Urothelium cell line (cell line): ENCODE measurements at regions not wholly inside any gene's neighbourhood (a gene's known extent, or its start where the extent isn't known, plus 50 kb on each side); places are given as distances from the start of the nearest gene placed in this dataset.

Experiments used
- DNase-seq: peaks from one replicate; pipeline ENCODE4 v3.0.0; 2011; ENCODE audit warnings: low spot score, mixed read lengths
- FAIRE-seq: peaks from 2 replicates; lab custom pipeline; 2011; peaks lifted over from hg19 to GRCh38; lab: Jason Lieb, UNC

DNA sequence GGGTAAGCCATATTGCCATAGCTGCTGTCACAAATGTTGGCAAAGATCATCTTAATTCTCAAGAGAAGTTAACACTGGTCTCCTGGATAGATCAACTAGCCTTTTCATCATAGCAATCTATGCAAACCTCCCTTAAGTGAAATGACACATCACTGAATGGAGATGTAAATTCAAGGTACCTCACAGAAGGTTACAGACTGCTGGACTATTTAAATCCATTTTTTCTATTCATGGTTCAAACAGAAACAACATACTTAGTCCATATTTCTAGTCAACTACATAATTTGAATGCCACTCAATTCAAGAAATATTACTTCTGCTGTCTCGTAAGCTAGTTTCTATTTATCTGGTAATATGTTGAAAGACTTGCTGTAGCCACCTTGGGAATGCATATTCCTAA lies 748.3 kb downstream of the C12orf50 start:
- DNase-seq (no peak), FAIRE-seq (no peak)

DNA sequence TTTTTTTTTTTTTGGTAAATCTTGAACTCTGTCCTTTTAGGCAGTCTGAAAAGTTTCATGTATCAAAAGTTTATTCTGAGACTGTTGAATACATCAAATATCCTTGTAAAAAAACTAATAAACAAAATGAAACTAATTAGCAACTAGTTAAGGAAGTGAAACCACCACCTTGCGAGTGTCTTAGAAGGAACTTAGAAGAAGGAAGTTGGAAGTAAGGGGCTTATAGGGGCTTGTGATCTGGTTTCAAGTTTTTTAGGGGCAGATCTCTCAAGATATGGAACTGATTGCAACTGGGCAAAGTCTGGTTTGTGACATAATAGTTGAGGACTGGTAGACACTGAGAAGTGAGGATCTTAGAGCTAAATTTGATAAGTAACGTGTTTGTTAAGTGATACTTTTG lies 748.8 kb downstream of the C12orf50 start:
- DNase-seq (no peak), FAIRE-seq (no peak)

DNA sequence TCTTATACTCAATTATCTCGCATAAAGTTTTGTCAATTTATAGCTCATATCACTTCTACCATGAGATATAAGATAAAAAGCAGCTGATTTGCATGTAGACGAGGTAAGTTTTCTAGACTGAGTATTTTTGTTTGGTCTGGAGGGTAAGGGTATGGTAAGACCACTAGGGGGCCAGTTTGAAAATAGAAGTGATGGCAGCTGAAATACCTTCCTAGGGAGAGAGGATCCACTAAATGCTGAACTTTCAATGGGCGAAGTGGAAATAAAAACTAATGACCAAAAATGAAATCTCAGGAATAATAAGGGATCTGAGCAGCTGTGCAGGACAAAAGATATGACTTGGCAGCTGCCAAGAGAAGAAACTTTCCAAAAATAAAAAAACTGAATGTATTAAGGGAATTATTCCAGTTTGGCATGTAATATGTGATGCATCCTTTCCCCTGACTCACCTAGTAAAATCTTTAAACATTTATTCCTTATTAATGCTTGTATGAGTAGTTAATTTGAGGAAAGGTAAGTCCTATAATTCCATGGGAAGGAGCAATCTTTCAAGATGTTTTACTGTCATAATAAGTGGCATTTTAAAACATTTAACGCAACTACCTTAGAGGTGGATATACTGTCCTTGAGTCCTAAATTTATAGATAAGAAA lies 754.5 kb downstream of the C12orf50 start:
- DNase-seq (peak; percentile 9), FAIRE-seq (no peak)

DNA sequence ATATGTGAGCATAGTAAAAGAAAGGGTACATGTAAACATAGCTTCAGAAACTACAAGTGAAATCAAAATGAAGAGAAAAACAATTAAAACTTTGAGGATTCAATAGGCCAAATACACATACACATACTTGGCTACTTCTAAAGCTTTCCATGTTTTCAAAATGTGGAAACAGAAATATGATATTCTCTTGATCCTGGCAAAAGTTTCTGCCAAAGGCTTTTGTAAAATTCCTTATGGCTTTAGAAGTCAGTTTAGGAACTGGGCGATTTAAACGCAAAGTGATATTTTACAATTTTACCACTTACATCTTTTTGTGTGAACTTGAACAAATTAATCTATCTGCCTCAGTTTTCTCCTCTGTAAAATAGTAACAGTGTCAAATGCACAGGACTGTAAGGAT lies 756.4 kb downstream of the C12orf50 start:
- DNase-seq, result no peak
- no peak for FAIRE-seq

DNA sequence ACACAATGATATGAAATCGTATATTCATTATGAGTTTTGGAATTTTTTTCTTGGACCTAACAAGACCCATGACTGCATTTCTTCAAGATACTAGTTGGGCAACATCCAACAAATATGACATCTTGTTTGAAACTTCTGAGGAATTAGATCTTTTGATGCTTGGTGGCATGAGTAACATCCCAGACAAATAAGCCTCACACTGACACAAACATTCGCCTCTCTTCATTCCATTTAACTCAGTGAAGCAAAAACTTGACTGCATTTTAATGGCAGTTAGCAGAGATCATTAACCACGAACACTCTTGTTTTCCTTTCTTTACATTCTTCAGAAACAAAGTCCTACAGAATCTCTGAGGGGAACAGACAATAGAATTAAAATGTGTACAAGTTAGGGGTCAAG lies 758.3 kb downstream of the C12orf50 start:
- FAIRE-seq (no peak), DNase-seq (no peak)

DNA sequence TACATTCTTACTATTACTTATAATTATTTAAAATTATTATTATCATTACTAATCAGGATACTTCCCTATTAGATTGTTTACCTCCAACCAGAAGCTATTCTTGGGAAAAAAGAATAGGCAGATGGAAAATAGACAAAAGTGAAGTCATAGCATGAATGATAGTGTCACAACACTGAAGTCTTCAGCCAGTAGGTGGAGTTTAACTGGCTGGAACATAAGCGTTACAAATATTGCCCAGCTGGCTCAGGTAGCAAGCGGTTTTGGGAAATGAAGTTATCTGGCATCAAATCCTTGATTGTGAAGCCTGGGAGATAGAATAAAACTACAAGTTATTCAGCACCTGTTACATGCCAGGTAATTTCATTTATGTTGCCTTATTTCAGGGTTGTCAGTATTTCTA lies 762.9 kb downstream of the C12orf50 start:
- no peak for FAIRE-seq

DNA sequence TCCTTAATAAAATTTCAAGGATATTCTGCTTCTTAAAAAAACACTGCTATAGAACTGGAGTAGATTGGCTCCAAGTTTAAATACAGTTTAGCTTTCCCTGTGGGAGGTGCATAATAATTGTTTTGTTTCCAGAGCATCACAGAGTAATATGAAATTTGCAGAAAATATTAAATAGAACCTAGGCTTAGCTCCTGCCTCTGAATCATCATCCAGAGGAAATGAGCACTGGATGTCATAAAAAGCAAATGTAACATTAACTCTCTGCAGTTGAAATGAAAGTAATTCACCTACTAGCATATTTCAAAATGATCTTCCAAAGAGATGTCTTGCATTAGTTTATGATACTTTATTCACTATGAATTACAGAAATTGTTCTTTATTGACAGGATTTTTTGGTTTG lies 769.8 kb downstream of the C12orf50 start:
- FAIRE-seq (no peak), DNase-seq (no peak)

More for the DNA sequence above, 762.9 kb downstream of the C12orf50 start:
- DNase-seq, result peak; percentile 2

DNA sequence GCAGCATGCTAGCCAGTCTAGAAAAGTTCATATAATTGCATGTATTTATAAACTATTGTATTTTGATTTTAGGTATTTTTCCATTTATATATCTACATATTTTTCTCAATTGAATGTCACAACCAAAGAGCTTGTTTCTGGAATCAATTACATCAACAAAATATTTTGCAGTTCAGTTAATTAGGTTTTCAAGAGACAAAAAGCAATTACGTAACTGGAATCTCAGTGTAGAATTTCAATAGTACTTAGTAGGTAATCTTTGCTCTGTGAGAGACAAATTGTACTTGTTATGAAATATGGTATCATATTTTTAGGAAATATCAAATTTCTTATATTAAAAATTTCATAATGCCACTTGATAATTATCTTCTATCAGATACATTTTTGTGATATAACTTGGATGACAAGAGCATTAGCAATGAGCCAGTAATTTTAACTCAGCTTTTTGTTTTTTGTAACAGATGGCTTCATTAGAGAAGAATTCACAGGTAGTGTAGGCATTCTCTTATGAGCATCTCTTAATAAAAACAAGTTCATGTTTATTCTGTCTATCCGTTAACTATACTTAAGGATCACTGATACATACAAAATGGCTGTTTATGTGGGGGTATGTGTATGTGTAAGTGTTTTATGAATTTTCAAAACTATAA lies 774.7 kb downstream of the C12orf50 start:
- no peak for FAIRE-seq

DNA sequence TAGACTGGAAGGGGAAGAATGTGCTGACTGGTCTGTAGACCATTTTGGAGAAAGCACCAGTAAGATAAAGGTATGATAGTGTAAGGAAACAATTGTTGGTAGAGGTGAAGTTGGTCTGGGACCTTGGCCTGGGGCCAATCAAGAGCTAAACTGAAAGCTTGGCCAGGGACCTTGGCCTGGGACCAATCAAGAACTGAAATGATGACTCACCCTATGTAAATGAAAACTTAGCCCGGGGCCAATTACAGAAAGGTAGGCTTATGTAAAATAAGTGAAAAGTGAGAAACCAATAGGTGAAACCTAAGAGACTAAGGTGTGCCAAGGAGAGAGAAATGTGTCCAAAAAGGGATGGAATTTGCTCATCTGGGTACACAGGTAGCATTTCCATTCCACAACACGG lies 776.0 kb downstream of the C12orf50 start:
- DNase-seq (no peak), FAIRE-seq (no peak)

More for the DNA sequence above, 774.7 kb downstream of the C12orf50 start:
- no peak for DNase-seq

DNA sequence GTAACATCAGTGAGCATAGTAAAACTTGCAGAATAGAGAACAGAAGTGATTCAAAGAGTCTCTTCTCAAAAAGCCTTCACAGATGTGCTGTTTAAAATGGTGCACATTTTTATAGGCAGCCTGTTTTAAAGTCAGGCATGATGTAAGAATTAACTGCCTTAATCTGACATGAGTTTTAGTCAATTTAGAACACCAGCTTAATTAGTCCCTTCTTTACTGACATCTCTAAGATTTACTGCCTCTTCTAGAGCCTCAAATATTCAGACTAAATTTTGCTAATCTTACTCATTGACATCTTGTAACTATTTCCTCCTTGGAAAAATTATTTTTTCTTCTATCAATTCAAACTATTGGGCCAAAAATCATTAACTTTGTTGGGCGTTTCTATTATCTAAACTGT lies 782.5 kb downstream of the C12orf50 start:
- FAIRE-seq, result no peak

DNA sequence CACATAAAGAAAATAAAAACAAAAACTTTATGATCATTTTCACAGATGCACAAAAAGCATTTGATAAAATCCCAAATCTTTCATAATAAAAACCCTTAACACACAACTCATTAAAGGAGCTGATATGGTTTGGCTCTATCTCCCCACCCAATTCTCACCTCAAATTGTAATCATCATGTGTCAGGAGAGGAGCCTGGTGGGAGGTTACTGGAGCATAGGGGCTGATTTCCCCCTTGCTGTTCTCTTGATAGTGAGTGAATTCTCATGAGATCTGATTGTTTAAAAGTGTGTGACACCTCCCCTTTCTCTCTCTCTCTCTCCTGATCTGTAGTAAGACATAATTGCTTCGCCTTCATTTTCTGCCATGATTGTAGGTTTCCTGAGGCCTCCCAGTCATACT lies 790.7 kb downstream of the C12orf50 start:
- FAIRE-seq, result no peak

More for the DNA sequence above, 782.5 kb downstream of the C12orf50 start:
- DNase-seq, result no peak

DNA sequence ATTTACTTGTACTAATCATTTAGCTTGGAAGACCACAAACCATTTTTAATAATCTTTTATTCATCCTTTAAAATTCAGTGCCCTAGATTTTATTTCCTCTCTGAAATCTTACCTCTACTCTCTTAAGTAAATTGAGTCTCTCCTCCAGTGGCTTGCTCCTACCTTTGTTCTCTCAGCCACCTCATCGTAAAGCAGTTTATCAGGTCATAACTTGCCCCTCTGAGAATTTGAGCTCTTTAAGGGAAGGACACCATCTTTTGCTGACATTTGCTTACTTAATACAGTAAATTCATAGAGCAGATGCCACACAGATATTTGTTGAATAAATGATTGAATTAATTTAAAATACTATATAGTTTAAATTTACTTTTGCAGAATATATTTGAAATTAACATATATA lies 794.3 kb downstream of the C12orf50 start:
- DNase-seq, result no peak
- FAIRE-seq, result no peak

More for the DNA sequence above, 790.7 kb downstream of the C12orf50 start:
- DNase-seq, result no peak

DNA sequence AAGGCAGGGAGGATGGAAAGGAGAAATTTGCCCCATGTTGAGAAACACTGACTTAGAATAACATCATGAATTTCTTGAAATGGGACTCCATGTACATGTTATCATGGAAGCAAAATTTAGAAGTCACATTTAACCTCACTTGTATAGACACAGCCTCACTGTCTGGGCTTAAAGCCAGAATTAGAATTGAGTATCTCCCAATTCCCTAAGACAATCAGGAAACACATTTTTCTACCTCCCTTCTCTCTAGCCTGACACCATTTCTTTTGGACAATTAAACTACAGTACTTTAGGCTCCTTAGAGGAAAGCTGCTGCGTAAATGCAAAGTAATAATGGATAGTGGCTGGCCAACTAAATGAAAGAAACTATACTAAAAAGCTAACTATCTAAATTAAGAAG lies 795.5 kb downstream of the C12orf50 start:
- FAIRE-seq (no peak), DNase-seq (no peak)

DNA sequence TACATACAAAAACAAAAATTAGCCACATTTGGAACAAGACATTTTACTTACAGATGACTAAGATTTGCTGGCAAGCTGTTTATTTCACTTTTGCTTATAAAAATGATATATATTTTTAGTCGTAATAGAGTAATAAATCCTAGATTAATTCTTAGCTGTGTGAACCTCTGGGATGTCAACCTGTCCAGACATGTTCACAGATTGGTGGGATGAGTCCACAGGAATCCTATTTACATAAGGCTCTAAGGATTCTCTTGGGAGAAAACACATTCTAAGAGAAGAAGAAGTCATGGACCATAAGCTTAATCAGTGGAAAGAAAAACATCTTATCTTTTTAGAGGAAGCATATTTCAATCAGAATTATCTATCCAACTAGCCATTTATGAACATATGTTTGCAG lies 797.4 kb downstream of the C12orf50 start:
- no peak for DNase-seq
- FAIRE-seq, result no peak

DNA sequence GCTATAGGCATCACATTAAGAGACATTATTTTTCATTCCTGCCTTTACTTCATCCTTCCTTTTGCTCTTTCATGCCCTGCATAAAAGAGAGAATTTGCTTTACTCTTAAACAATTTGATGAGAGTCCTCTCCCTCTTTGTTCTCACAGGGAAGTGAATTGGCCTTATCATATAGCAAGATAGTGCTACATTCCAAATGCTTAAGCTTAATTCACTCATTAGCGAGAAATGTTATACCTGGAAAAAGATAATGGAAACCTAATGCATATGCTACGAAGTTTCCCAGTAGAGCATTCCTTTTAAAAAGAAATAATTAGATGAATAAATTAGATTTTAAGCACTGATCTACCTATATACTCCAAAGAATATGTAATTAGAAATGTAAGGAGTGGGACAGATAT lies 798.8 kb downstream of the C12orf50 start:
- no peak for DNase-seq
- no peak for FAIRE-seq

DNA sequence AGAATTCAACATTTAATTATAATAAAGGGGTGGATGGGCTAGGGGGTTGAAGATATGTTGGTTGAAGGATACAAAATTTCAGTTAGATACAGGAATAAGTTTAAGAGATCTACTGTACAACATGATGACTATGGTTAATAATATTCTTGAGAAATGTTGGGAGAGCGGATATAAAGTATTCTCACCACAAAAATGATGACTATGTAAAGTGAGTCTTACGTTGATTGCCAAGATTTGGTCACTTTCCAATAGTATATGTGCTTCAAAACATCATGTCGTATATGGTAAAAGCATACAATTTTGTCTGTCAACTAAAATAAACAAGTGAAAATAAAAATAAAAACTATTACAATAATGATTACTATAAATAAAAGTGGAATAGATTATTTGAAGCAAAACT lies 802.0 kb downstream of the C12orf50 start:
- no peak for FAIRE-seq
- DNase-seq, result no peak

DNA sequence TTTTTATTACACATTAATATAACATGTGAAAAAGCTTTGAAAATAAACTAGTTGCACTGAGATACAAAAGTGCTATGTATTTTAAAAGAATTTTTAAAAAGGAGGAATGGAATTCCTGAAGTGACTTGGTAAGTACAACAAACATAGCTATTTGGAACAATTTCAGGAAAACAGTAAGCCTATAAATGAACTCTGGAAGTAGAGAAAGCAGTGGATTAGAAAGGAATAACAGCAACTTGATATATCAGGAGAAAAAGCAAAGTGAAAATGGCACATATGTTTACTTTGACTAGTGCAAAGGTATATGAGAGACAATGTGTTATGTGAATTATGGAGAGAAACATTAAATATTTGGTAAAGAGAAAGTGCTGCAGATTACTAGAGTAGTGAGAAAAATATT lies 811.7 kb downstream of the C12orf50 start:
- DNase-seq (no peak), FAIRE-seq (no peak)

DNA sequence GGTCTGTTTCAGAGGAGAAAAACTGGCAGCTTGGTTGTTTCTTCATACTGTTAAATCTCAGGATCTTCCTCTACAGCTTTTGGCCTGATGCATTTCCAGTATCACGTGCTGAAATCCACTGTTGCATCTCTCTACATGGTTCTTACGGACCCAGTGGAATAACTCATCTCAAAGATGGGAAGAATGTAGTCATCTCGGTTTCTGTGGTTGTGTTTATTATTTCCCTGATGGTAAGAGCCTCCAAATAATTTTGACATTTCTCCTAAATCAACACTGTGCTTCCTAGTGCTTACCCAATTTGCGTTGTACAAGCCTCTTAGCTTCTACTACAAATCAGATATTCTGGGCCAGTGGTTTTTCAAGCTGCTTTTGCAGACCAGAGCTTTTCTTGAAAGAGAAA lies 812.8 kb downstream of the C12orf50 start:
- DNase-seq (no peak), FAIRE-seq (no peak)

DNA sequence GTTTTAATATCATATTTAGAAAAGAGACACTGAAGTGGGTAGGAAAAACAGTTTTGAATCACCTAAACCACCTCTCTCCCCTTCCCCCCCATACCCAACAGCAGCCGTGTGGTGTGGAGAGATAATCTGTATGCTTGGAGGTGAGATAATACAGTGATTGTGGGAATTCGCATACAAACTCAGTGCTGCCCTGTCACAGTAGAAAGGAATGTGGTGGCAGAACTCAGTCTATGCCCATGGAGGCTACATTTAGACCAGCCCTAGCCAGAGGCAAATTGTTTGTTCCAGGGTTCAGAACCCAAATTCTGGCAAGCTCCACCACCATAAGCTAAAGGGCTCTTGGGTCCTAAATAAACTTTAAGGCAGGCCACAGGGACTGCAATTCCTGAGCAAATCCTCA lies 827.0 kb downstream of the C12orf50 start:
- no peak for FAIRE-seq
- DNase-seq, result no peak

DNA sequence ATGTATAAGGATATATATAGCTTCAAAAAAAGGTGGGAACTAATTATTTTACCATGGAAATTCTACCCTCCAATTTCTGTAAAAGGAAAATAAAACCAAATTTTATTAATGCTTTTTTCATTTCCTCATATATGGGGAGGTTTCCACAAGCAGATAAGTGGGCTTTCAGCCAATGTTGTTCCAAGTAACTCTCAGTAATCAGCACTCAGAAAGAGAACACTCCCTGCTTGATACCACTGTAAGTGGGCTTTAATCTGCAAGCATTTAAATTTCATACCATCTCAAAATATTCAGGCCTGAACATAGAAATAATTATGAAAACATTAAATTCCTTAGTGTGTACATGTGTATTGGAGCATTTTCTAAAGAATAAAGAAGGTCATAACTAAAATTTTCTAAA lies 827.6 kb downstream of the C12orf50 start:
- DNase-seq (no peak), FAIRE-seq (no peak)

DNA sequence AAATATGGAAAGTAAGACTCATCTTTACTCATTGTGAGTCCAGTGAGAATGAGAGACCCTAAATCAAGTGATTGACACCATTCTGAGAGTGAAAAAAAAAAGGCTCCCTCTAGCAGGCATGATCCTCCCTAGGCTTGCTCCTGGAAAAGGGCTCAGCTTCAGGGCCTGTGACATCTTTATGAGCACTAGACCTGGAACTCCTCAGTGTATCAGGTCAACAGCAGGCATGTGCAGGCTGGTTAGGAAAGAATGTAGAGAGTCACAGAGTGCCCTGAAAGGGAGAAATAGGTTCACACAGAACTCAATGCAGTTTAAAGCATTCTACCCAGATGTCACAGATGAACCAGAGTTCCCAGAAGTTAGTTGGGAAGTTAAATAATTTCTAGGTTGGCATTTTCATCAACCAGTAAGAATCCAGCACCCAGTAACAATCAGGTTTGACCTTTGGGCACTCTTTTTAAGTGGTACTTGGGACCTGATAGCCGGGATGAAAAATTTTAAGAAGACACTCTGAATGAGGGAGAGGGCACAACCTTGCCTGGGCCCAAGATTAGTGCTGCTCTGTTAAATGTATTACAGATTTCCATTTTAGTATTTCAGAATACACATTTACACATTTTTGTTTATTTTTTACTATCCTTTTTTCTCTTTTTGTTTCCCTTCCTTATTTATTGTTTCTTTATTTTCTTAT lies 828.8 kb downstream of the C12orf50 start:
- no peak for DNase-seq
- FAIRE-seq, result no peak

DNA sequence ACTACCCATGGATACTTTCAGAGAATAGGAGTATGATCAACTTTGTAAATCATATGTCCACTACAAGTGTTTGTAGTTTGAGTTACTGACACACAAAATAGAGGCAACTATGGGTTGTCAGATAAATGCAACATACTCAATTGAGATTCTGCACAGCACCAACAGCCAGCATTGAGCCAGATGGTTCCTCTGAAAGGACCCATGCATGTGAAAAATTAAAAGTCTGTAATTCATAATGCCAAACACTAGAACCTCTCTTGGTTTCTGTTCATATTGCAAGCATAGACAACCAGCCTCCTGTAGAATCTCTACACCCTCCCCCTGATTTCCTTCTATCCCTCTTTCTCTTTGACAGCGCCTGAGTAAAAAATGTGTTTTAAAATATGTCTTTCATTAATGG lies 831.0 kb downstream of the C12orf50 start:
- DNase-seq (no peak), FAIRE-seq (no peak)
